GM12878 (cell line): ENCODE measurements at regions not wholly inside any gene's neighbourhood (a gene's known extent, or its start where the extent isn't known, plus 50 kb on each side); places are given as distances from the start of the nearest gene placed in this dataset.

Experiments
- ATAC-seq: fragments of 200-7000 bp; cut with Tn5 transposase; 3 replicates; pipeline ENCODE4 v1.9.1; 2020; ENCODE audit warnings: mild to moderate bottlenecking, moderate library complexity
- BruUV-seq: library from RNA; stranded (reverse); fragments of 400-500 nt; replicated peaks from 2 replicates; lab custom pipeline; 2021; lab: Mats Ljungman, UMichigan
- CTCF ChIA-PET: fragments of 300-600 bp; sonication (Branson Sonifier 250); formaldehyde crosslinking; extraction: SDS; loops from one replicate; lab custom pipeline; 2021; ENCODE audit warnings: inconsistent platforms; lab: Yijun Ruan, JAX
- POLR2A ChIA-PET: fragments of 350-600 bp; formaldehyde crosslinking; extraction: SDS; loops from one replicate; lab custom pipeline; 2021; ENCODE audit warnings: inconsistent platforms; lab: Charles Lee
- RAD21 ChIA-PET: fragments of 300-600 bp; sonication (Branson Sonifier 250); formaldehyde crosslinking; loops from one replicate; lab custom pipeline; 2023; ENCODE audit warnings: antibody characterized with exemption; ENCODE audit not compliant: unreplicated experiment; lab: Charles Lee
- SMC1A ChIA-PET: fragments of 300-600 bp; sonication (Branson Sonifier 250); formaldehyde crosslinking; loops from one replicate; lab custom pipeline; 2023; ENCODE audit not compliant: unreplicated experiment, uncharacterized antibody; lab: Charles Lee
- DNase-seq: peaks from one replicate; pipeline ENCODE4 v3.0.0-alpha.2; 2011; ENCODE audit warnings: low read depth, low spot score
- FAIRE-seq: peaks from 3 replicates; lab custom pipeline; 2011; peaks lifted over from hg19 to GRCh38; lab: Jason Lieb, UNC
- H2AFZ ChIP-seq: 2 replicates; pipeline ENCODE4 v1.6.0; 2011; ENCODE audit warnings: low read depth, low read length, control low read depth; ENCODE audit not compliant: control insufficient read depth
- H3K27ac ChIP-seq: 2 replicates; pipeline ENCODE4 v1.5.1; 2011; ENCODE audit warnings: control low read depth; ENCODE audit not compliant: control insufficient read depth, insufficient read depth
- H3K27me3 ChIP-seq, 2 experiments: replicated peaks in 1 of 2; 2 replicates each; pipeline versions ENCODE4 v1.6.0 to v1.6.1; 2011; ENCODE audit warnings: low read length in 1 of 2; ENCODE audit not compliant: control insufficient read depth in 2 of 2, insufficient read depth in 2 of 2
- H3K36me3 ChIP-seq, 2 experiments: 2 replicates each; pipeline ENCODE4 v1.5.1; 2011; ENCODE audit warnings: low read length in 1 of 2; ENCODE audit not compliant: control insufficient read depth in 2 of 2, insufficient read depth in 2 of 2
- H3K4me1 ChIP-seq: 2 replicates; pipeline ENCODE4 v1.6.1; 2011; ENCODE audit warnings: mild to moderate bottlenecking, low read length, moderate library complexity, mixed read lengths; ENCODE audit not compliant: control insufficient read depth, insufficient read depth
- H3K4me2 ChIP-seq: 2 replicates; pipeline ENCODE4 v1.6.0; 2011; ENCODE audit warnings: control low read depth; ENCODE audit not compliant: control insufficient read depth, insufficient read depth
- H3K4me3 ChIP-seq: fragments of 200-600 bp; sonication (generic); 2 replicates; pipeline ENCODE4 v1.5.1; 2016
- H3K79me2 ChIP-seq: 2 replicates; pipeline ENCODE4 v1.6.0; 2011; ENCODE audit warnings: low read length; ENCODE audit not compliant: control insufficient read depth, insufficient read depth
- H3K9ac ChIP-seq: 2 replicates; pipeline ENCODE4 v1.8.0; 2011; ENCODE audit warnings: low read length, control low read depth, mixed read lengths; ENCODE audit not compliant: control insufficient read depth, insufficient read depth
- H3K9me3 ChIP-seq: replicated peaks from 3 replicates; pipeline ENCODE4 v1.5.1; 2011; ENCODE audit warnings: mild to moderate bottlenecking, low read length; ENCODE audit not compliant: control insufficient read depth, insufficient read depth
- H4K20me1 ChIP-seq: 2 replicates; pipeline ENCODE4 v1.6.0; 2011; ENCODE audit not compliant: control insufficient read depth, insufficient read depth
- BACH1 ChIP-seq: fragments of 450-650 bp; IDR thresholded peaks from 2 replicates; pipeline ENCODE4 v1.6.1; 2017; ENCODE audit warnings: mild to moderate bottlenecking, borderline replicate concordance
- BCL3 ChIP-seq: IDR thresholded peaks from 2 replicates; pipeline ENCODE4 v1.6.1; 2011; ENCODE audit warnings: borderline replicate concordance, low read depth, mild to moderate bottlenecking, moderate library complexity, low read length; ENCODE audit not compliant: insufficient read depth, poor library complexity, severe bottlenecking
- CHD1 ChIP-seq: IDR thresholded peaks from 2 replicates; pipeline ENCODE4 v1.6.1; 2012; ENCODE audit warnings: low read depth, low read length, improper control_type of control experiment
- FOXK2 ChIP-seq: fragments of 450-650 bp; IDR thresholded peaks from 2 replicates; pipeline ENCODE4 v1.6.1; 2017; ENCODE audit warnings: mild to moderate bottlenecking, moderate library complexity
- HDAC6 ChIP-seq: fragments of 200-600 bp; sonication (generic); IDR thresholded peaks from one replicate; pipeline ENCODE4 v1.8.0; 2017; ENCODE audit warnings: antibody characterized with exemption; ENCODE audit not compliant: unreplicated experiment
- JUND ChIP-seq: IDR thresholded peaks from 2 replicates; pipeline ENCODE4 v1.6.1; 2012; ENCODE audit warnings: low read depth, mild to moderate bottlenecking, low read length, improper control_type of control experiment, moderate library complexity
- KAT2A ChIP-seq: conservative IDR thresholded peaks from 2 replicates; pipeline ENCODE4 v1.6.1; 2011; ENCODE audit warnings: low read depth, low read length; ENCODE audit not compliant: control insufficient read depth
- MTA3 ChIP-seq: IDR thresholded peaks from 2 replicates; pipeline ENCODE4 v1.6.1; 2012; ENCODE audit warnings: low read length, inconsistent platforms, borderline replicate concordance
- NBN ChIP-seq: fragments of 450-650 bp; IDR thresholded peaks from 2 replicates; pipeline ENCODE4 v1.6.1; 2016
- NRF1 ChIP-seq: conservative IDR thresholded peaks from 2 replicates; pipeline ENCODE4 v1.6.1; 2011; ENCODE audit warnings: mild to moderate bottlenecking, low read depth, low read length, improper control_type of control experiment
- RAD21 ChIP-seq: IDR thresholded peaks from 2 replicates; pipeline ENCODE4 v1.6.1; 2011; ENCODE audit warnings: mild to moderate bottlenecking, low read depth, low read length, moderate library complexity; ENCODE audit not compliant: insufficient read depth
- RB1 ChIP-seq: fragments of 450-650 bp; formaldehyde crosslinking; IDR thresholded peaks from 2 replicates; pipeline ENCODE4 v1.6.1; 2017; ENCODE audit warnings: mild to moderate bottlenecking, borderline replicate concordance
- STAT3 ChIP-seq: IDR thresholded peaks from 2 replicates; pipeline ENCODE4 v1.6.1; 2011; ENCODE audit warnings: low read depth, low read length, improper control_type of control experiment
- TBL1XR1 ChIP-seq: IDR thresholded peaks from 2 replicates; pipeline ENCODE4 v1.6.1; 2012; ENCODE audit warnings: low read depth, low read length, improper control_type of control experiment
- ZBTB11 ChIP-seq: fragments of 450-650 bp; formaldehyde crosslinking; IDR thresholded peaks from 2 replicates; pipeline ENCODE4 v1.5.0; 2022; ENCODE audit warnings: mild to moderate bottlenecking, missing genetic modification characterization
- WGBS: methylation state at CpG from one replicate; pipeline ENCODE4 v1.1.6; 2016; ENCODE audit warnings: low lambda C conversion rate; ENCODE audit not compliant: insufficient replicate concordance, insufficient coverage; ENCODE audit errors: missing lambda C conversion rate; 5-methylcytosine and 5-hydroxymethylcytosine counted together
- in situ Hi-C: fragments of 300-500 bp; cut with MboI; formaldehyde crosslinking; loops from 9 replicates; pipeline ENCODE4 v1.14.3; 2018; ENCODE audit warnings: mixed read lengths
- intact Hi-C: fragments of 100-400 bp; cut with micrococcal nuclease; formaldehyde crosslinking; loops from one replicate; pipeline ENCODE4 v1.14.2; 2022; ENCODE audit not compliant: unreplicated experiment

GRCh38 chr10:123604506-123604905, 61.6 kb upstream of the GPR26 start:
- FAIRE-seq (no peak), ATAC-seq (no peak), DNase-seq (no peak)
- 6% methylated on average over 6 of the region's 6 CpGs for WGBS
- SMC1A ChIA-PET = no interaction called here
- no peaks in the 10 kb centered on the region for H3K36me3 ChIP-seq
- RAD21 ChIA-PET = no interaction called here
- in situ Hi-C loops (no loop called here), intact Hi-C loops (no loop called here)
- H3K4me1 ChIP-seq = no peaks in the 10 kb centered on the region
- POLR2A ChIA-PET = no interaction called here
- H3K27ac ChIP-seq = no peak overlapping the region
- H4K20me1 ChIP-seq = no peaks in the 10 kb centered on the region
- TF ChIP-seq BACH1 = no peak
- TF ChIP-seq MTA3 = no peak
- no peak for TF ChIP-seq RAD21
- TF ChIP-seq TBL1XR1 = no peak
- TF ChIP-seq KAT2A = no peak
- no peak for TF ChIP-seq NRF1
- no peak for TF ChIP-seq STAT3
- TF ChIP-seq RB1 = no peak
- no peak for TF ChIP-seq BCL3
- TF ChIP-seq HDAC6 = no peak
- TF ChIP-seq ZBTB11 = no peak
- no peak for TF ChIP-seq FOXK2
- no peak for TF ChIP-seq JUND
- no peak for TF ChIP-seq CHD1
- no peak for TF ChIP-seq NBN
- no peak overlapping the region for H3K4me3 ChIP-seq
- no peaks in the 10 kb centered on the region for H3K9me3 ChIP-seq
- CTCF ChIA-PET = no interaction called here
- H2AFZ ChIP-seq = no peak overlapping the region
- BruUV-seq = no TSS peak
- peaks cover 3 to 6% of the 10 kb centered on the region in 2 experiments; a peak in 2 of 4 replicates for H3K27me3 ChIP-seq
- H3K79me2 ChIP-seq = no peaks in the 10 kb centered on the region
- H3K4me2 ChIP-seq = no peak overlapping the region
- H3K9ac ChIP-seq = no peak overlapping the region
